SK-N-SH treated with all-trans-retinoic acid at 6 μM for 48 hours (cell line): ENCODE measurements at regions not wholly inside any gene's neighbourhood (a gene's known extent, or its start where the extent isn't known, plus 50 kb on each side); places are given as distances from the start of the nearest gene placed in this dataset.

ENCODE experiments used
- ATAC-seq: fragments of 200-7000 bp; cut with Tn5 transposase; 3 replicates; pipeline ENCODE4 v1.9.1; 2020; ENCODE audit warnings: mild to moderate bottlenecking, moderate library complexity
- ARNTL ChIP-seq: fragments of 450-650 bp; formaldehyde crosslinking; IDR thresholded peaks from 2 replicates; pipeline ENCODE4 v1.5.0; 2020; ENCODE audit warnings: low read depth, mild to moderate bottlenecking, moderate library complexity, borderline replicate concordance
- BACH2 ChIP-seq: fragments of 250-450 bp; sonication (Bioruptor Pico); IDR thresholded peaks from 2 replicates; pipeline ENCODE4 v1.9.0; 2021; ENCODE audit warnings: mild to moderate bottlenecking, borderline replicate concordance
- CSDC2 ChIP-seq: fragments of 250-450 bp; sonication (Bioruptor Pico); IDR thresholded peaks from 2 replicates; pipeline ENCODE4 v1.5.0; 2020; ENCODE audit warnings: mild to moderate bottlenecking, moderate library complexity
- ESRRG ChIP-seq: fragments of 250-450 bp; sonication (Bioruptor Pico); IDR thresholded peaks from 2 replicates; pipeline ENCODE4 v1.6.1; 2021; ENCODE audit warnings: mild to moderate bottlenecking
- GLIS3 ChIP-seq: fragments of 250-450 bp; sonication (Bioruptor Pico); IDR thresholded peaks from 2 replicates; pipeline ENCODE4 v1.5.0; 2020; ENCODE audit warnings: mild to moderate bottlenecking, moderate library complexity
- ISL1 ChIP-seq: fragments of 250-450 bp; sonication (Bioruptor Pico); IDR thresholded peaks from 2 replicates; pipeline ENCODE4 v2.1.2; 2022; ENCODE audit warnings: mild to moderate bottlenecking, moderate library complexity
- OSR1 ChIP-seq: fragments of 250-450 bp; sonication (Bioruptor Pico); IDR thresholded peaks from 2 replicates; pipeline ENCODE4 v1.8.0; 2022; ENCODE audit warnings: moderate library complexity, mild to moderate bottlenecking, inconsistent platforms
- RARB ChIP-seq: fragments of 250-450 bp; sonication (Bioruptor Pico); IDR thresholded peaks from 2 replicates; pipeline ENCODE4 v1.8.0; 2021; ENCODE audit warnings: mild to moderate bottlenecking, moderate library complexity
- SNAI2 ChIP-seq: fragments of 250-450 bp; sonication (Bioruptor Pico); IDR thresholded peaks from 2 replicates; pipeline ENCODE4 v1.5.0; 2020; ENCODE audit warnings: mild to moderate bottlenecking, moderate library complexity
- TCF4 ChIP-seq: fragments of 250-450 bp; sonication (Bioruptor Pico); IDR thresholded peaks from 2 replicates; pipeline ENCODE4 v1.8.0; 2021; ENCODE audit warnings: mild to moderate bottlenecking, moderate library complexity, borderline replicate concordance
- TOX ChIP-seq: fragments of 250-450 bp; sonication (Bioruptor Pico); IDR thresholded peaks from 2 replicates; pipeline ENCODE4 v1.8.0; 2021; ENCODE audit warnings: mild to moderate bottlenecking, moderate library complexity, borderline replicate concordance
- ZC3H10 ChIP-seq: fragments of 250-450 bp; sonication (Bioruptor Pico); IDR thresholded peaks from 2 replicates; pipeline ENCODE4 v1.5.1; 2021; ENCODE audit warnings: mild to moderate bottlenecking, moderate library complexity
- ZFP3 ChIP-seq: fragments of 250-450 bp; sonication (Bioruptor Pico); IDR thresholded peaks from 2 replicates; pipeline ENCODE4 v1.5.0; 2020; ENCODE audit warnings: mild to moderate bottlenecking, moderate library complexity
- ZFP30 ChIP-seq: fragments of 450-650 bp; formaldehyde crosslinking; IDR thresholded peaks from 2 replicates; pipeline ENCODE4 v1.5.0; 2022; ENCODE audit warnings: mild to moderate bottlenecking, moderate library complexity
- ZNF70 ChIP-seq: fragments of 450-650 bp; formaldehyde crosslinking; IDR thresholded peaks from 2 replicates; pipeline ENCODE4 v1.5.0; 2020; ENCODE audit warnings: mild to moderate bottlenecking, moderate library complexity
- ZNF8 ChIP-seq: fragments of 450-650 bp; formaldehyde crosslinking; IDR thresholded peaks from 2 replicates; pipeline ENCODE4 v1.5.0; 2020; ENCODE audit warnings: mild to moderate bottlenecking, moderate library complexity
- TF ChIP-seq, protein P1 (sequence below): fragments of 250-450 bp; sonication (Bioruptor Pico); IDR thresholded peaks from 2 replicates; pipeline ENCODE4 v1.5.0; 2020; ENCODE audit warnings: mild to moderate bottlenecking, moderate library complexity
- TF ChIP-seq, protein P2 (sequence below): fragments of 250-450 bp; sonication (Bioruptor Pico); IDR thresholded peaks from 2 replicates; pipeline ENCODE4 v1.5.1; 2020; ENCODE audit warnings: low read depth, mild to moderate bottlenecking, moderate library complexity
- TF ChIP-seq, protein P3 (sequence below): fragments of 250-450 bp; sonication (Bioruptor Pico); IDR thresholded peaks from 2 replicates; pipeline ENCODE4 v1.8.0; 2021; ENCODE audit warnings: low read depth, mild to moderate bottlenecking, moderate library complexity, borderline replicate concordance

DNA sequence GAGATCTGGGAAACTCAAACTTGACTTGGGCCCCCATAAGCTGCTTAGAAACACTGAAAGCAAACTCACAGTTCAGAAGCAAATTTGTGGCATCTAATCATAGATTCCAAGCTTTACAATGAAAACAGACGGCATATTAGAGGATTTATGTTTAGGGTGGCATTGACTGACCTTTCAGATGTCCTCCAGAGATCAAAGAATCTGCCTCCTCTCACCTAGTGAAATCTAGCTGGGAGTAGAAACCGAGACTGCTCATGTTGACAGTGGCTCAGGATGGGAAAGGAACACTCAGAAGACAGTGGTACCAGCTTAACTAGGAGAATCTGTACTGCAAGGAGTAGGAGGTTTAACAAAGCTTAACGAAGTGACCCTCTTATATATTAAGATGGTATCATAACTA is 345.0 kb downstream of the GXYLT1 start:
- ATAC-seq = no peak
- TF ChIP-seq ESRRG (CRISPR knock-in tag) (no peak), SNAI2 (CRISPR knock-in tag) (no peak), TOX (CRISPR knock-in tag) (no peak), TCF4 (CRISPR knock-in tag) (no peak), ZNF70 (CRISPR knock-in tag) (no peak), ISL1 (CRISPR knock-in tag) (no peak), ZNF8 (CRISPR knock-in tag) (no peak), ZFP3 (CRISPR knock-in tag) (no peak)
- TF ChIP-seq, protein P1, sequence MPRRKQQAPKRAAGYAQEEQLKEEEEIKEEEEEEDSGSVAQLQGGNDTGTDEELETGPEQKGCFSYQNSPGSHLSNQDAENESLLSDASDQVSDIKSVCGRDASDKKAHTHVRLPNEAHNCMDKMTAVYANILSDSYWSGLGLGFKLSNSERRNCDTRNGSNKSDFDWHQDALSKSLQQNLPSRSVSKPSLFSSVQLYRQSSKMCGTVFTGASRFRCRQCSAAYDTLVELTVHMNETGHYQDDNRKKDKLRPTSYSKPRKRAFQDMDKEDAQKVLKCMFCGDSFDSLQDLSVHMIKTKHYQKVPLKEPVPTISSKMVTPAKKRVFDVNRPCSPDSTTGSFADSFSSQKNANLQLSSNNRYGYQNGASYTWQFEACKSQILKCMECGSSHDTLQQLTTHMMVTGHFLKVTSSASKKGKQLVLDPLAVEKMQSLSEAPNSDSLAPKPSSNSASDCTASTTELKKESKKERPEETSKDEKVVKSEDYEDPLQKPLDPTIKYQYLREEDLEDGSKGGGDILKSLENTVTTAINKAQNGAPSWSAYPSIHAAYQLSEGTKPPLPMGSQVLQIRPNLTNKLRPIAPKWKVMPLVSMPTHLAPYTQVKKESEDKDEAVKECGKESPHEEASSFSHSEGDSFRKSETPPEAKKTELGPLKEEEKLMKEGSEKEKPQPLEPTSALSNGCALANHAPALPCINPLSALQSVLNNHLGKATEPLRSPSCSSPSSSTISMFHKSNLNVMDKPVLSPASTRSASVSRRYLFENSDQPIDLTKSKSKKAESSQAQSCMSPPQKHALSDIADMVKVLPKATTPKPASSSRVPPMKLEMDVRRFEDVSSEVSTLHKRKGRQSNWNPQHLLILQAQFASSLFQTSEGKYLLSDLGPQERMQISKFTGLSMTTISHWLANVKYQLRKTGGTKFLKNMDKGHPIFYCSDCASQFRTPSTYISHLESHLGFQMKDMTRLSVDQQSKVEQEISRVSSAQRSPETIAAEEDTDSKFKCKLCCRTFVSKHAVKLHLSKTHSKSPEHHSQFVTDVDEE (CRISPR knock-in tag) = no peak
- TF ChIP-seq, protein P2, sequence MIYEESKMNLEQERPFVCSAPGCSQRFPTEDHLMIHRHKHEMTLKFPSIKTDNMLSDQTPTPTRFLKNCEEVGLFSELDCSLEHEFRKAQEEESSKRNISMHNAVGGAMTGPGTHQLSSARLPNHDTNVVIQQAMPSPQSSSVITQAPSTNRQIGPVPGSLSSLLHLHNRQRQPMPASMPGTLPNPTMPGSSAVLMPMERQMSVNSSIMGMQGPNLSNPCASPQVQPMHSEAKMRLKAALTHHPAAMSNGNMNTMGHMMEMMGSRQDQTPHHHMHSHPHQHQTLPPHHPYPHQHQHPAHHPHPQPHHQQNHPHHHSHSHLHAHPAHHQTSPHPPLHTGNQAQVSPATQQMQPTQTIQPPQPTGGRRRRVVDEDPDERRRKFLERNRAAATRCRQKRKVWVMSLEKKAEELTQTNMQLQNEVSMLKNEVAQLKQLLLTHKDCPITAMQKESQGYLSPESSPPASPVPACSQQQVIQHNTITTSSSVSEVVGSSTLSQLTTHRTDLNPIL (CRISPR knock-in tag) = no peak
- TF ChIP-seq, all 23 proteins: peak for 0

DNA sequence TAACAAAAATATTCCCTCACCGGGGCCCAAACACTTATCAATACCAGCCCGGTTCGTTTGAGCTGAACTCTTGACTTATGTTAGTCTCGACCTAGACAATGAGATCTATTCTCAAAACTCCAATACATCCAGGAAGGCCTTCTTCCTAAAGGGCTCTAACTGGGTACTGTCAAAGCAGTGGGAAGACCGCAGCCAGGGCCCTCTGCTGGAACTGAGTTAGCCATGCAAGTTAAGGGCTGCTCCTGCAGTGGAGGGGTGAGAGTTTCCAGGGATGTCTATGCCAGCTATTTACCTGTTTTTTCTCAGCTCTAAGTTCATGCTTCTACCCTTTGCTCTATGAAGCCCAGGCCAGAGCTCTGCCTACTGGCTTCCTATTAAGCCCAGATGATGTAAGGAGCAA is 348.8 kb downstream of the GXYLT1 start:
- ATAC-seq = peak; percentile 80
- no peak for TF ChIP-seq ZFP3 (CRISPR knock-in tag)
- TF ChIP-seq, protein P3, sequence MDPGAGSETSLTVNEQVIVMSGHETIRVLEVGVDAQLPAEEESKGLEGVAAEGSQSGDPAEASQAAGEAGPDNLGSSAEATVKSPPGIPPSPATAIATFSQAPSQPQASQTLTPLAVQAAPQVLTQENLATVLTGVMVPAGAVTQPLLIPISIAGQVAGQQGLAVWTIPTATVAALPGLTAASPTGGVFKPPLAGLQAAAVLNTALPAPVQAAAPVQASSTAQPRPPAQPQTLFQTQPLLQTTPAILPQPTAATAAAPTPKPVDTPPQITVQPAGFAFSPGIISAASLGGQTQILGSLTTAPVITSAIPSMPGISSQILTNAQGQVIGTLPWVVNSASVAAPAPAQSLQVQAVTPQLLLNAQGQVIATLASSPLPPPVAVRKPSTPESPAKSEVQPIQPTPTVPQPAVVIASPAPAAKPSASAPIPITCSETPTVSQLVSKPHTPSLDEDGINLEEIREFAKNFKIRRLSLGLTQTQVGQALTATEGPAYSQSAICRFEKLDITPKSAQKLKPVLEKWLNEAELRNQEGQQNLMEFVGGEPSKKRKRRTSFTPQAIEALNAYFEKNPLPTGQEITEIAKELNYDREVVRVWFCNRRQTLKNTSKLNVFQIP (CRISPR knock-in tag) = no peak
- no peak for TF ChIP-seq OSR1 (CRISPR knock-in tag)
- no peak for TF ChIP-seq ZNF70 (CRISPR knock-in tag)
- no peak for TF ChIP-seq ZC3H10 (CRISPR knock-in tag)
- TF ChIP-seq ARNTL (CRISPR knock-in tag) = no peak
- TF ChIP-seq, protein P1 (CRISPR knock-in tag) = no peak
- no peak for TF ChIP-seq SNAI2 (CRISPR knock-in tag)
- no peak for TF ChIP-seq GLIS3 (CRISPR knock-in tag)
- TF ChIP-seq CSDC2 (CRISPR knock-in tag) = no peak
- no peak for TF ChIP-seq ZFP30 (CRISPR knock-in tag)
- TF ChIP-seq RARB = no peak
- no peak for TF ChIP-seq ISL1 (CRISPR knock-in tag)
- TF ChIP-seq, protein P2 (CRISPR knock-in tag) = no peak
- TF ChIP-seq TCF4 (CRISPR knock-in tag) = no peak

DNA sequence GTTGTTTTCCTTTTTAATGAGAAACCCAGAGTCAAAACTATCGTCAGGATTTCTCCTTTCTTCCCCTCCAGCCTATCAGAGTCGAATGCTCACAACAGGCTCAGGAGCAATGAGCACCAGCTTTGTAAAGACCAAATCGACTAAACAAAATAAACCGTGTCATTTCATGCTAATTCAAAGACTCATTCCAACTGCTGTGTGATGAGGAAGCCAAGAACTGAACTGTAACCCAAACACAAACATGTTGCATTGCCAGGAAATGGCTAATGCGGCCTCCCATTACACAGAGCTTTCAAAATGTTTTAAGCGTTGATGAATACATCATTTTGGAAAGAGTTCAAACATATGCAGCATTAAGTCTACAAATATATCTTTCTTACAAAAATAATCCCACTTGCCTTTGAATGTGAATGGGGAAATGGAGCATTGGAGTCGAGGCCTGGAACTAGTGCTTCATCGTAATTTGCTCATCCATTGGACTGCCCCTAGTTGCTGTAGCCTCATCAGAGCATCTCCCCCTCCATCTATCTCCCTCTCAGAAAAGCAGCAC is 349.5 kb downstream of the GXYLT1 start:
- no peak for TF ChIP-seq BACH2 (CRISPR knock-in tag)
- no peak for TF ChIP-seq RARB
- TF ChIP-seq ZFP30 (CRISPR knock-in tag) = no peak
- TF ChIP-seq ARNTL (CRISPR knock-in tag) = no peak
- TF ChIP-seq, protein P1 (CRISPR knock-in tag) = no peak
- TF ChIP-seq ESRRG (CRISPR knock-in tag) = no peak
- no peak for TF ChIP-seq OSR1 (CRISPR knock-in tag)
- no peak for TF ChIP-seq ZNF8 (CRISPR knock-in tag)
- no peak for TF ChIP-seq GLIS3 (CRISPR knock-in tag)
- TF ChIP-seq, all 23 proteins: peak for 0
- no peak for ATAC-seq
